ENCODE measurements at regions not wholly inside any gene's neighbourhood (a gene's known extent, or its start where the extent isn't known, plus 50 kb on each side); places are given as distances from the start of the nearest gene placed in this dataset.

DNA sequence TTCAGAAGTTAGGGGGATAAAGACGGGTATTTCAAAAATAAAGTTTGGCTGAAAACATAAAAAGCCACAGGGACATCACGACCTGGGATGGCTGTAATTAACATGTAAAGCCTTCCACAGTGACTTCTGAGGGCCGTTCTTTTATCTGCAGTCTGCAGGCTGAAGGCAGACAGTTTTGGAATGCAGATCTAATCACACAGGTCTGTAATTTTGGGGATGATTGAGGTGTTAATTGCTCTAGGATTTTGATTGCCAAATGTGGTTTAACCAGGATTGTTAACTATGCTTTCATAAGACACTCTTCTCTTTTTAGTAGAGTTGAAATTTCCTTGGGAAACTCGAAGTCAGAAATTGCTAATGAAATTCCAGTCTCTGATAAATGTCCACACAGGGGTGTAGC lies 355.5 kb downstream of the ATP23 start:
- H3K4me3 ChIP-seq (ENCODE audit: low read depth in 1 of 2, low read length in 2 of 2), result no peak overlapping the region
- H3K4me1 ChIP-seq (ENCODE audit: control insufficient read depth in 1 of 2, insufficient read depth in 2 of 2, low read length in 2 of 2), result no peaks in the 10 kb centered on the region
- no peaks in the 10 kb centered on the region for H3K36me3 ChIP-seq (ENCODE audit: control insufficient read depth in 1 of 2, insufficient read depth in 2 of 2, low read length in 2 of 2)
- H3K9ac ChIP-seq (ENCODE audit: low read depth in 1 of 2, low read length in 2 of 2), result no peak overlapping the region
- H3K27ac ChIP-seq (ENCODE audit: low read depth, low read length), result no peak overlapping the region
- no peaks in the 10 kb centered on the region for H3K9me3 ChIP-seq (ENCODE audit: control insufficient read depth in 1 of 2, low read length in 2 of 2)
- H3K27me3 ChIP-seq (ENCODE audit: control insufficient read depth in 1 of 2, insufficient read depth in 2 of 2, low read length in 2 of 2), result no peaks in the 10 kb centered on the region

DNA sequence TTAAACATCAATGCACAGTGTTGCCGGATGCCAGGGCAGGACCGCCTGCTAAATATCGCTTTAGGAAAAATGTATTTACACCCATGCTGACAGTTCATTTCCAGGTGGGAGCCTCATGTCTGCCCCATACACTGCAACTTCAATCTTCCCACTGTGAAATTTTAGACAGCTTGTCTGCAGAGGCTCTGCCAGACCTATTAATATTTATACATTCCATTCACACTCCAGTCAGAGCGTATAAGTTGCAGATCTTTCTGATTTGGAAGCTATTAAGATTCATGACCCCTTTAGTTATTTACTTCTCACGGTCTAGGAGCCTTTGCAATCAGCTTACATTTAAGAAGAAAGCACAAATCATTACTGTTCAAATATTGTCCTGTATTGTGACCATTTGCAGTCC lies 357.4 kb downstream of the ATP23 start:
- H3K9me3 ChIP-seq (ENCODE audit: control insufficient read depth in 1 of 2, low read length in 2 of 2), result no peaks in the 10 kb centered on the region
- H3K4me1 ChIP-seq (ENCODE audit: control insufficient read depth in 1 of 2, insufficient read depth in 2 of 2, low read length in 2 of 2), result peaks cover 0 to 3% of the 10 kb centered on the region in 2 donors
- no peaks in the 10 kb centered on the region for H3K27me3 ChIP-seq (ENCODE audit: control insufficient read depth in 1 of 2, insufficient read depth in 2 of 2, low read length in 2 of 2)
- H3K27ac ChIP-seq (ENCODE audit: low read depth, low read length), result no peak overlapping the region
- no peak overlapping the region for H3K4me3 ChIP-seq (ENCODE audit: low read depth in 1 of 2, low read length in 2 of 2)
- no peak overlapping the region for H3K9ac ChIP-seq (ENCODE audit: low read depth in 1 of 2, low read length in 2 of 2)
- no peaks in the 10 kb centered on the region for H3K36me3 ChIP-seq (ENCODE audit: control insufficient read depth in 1 of 2, insufficient read depth in 2 of 2, low read length in 2 of 2)

GRCh38 chr12:58299371-58299770 lies 358.0 kb downstream of the ATP23 start:
- H3K4me3 ChIP-seq (ENCODE audit: low read depth in 1 of 2, low read length in 2 of 2), result no peak overlapping the region

GRCh38 chr12:58301038-58301729 lies 359.8 kb downstream of the ATP23 start:
- Histone ChIP-seq H3K36me3 (ENCODE audit: control insufficient read depth in 1 of 2, insufficient read depth in 2 of 2, low read length in 2 of 2) (no peaks in the 10 kb centered on the region), H3K9me3 (ENCODE audit: control insufficient read depth in 1 of 2, low read length in 2 of 2) (no peaks in the 10 kb centered on the region), H3K27me3 (ENCODE audit: control insufficient read depth in 1 of 2, insufficient read depth in 2 of 2, low read length in 2 of 2) (no peaks in the 10 kb centered on the region), H3K4me1 (ENCODE audit: control insufficient read depth in 1 of 2, insufficient read depth in 2 of 2, low read length in 2 of 2) (peaks cover 0 to 3% of the 10 kb centered on the region in 2 donors), H3K9ac (ENCODE audit: low read depth in 1 of 2, low read length in 2 of 2) (no peak overlapping the region), H3K4me3 (ENCODE audit: low read depth in 1 of 2, low read length in 2 of 2) (no peak overlapping the region), H3K27ac (ENCODE audit: low read depth, low read length) (no peak overlapping the region)

More at GRCh38 chr12:58299371-58299770, 358.0 kb downstream of the ATP23 start:
- H3K36me3 ChIP-seq (ENCODE audit: control insufficient read depth in 1 of 2, insufficient read depth in 2 of 2, low read length in 2 of 2), result no peaks in the 10 kb centered on the region
- H3K9me3 ChIP-seq (ENCODE audit: control insufficient read depth in 1 of 2, low read length in 2 of 2), result no peaks in the 10 kb centered on the region
- no peak overlapping the region for H3K9ac ChIP-seq (ENCODE audit: low read depth in 1 of 2, low read length in 2 of 2)
- no peak overlapping the region for H3K27ac ChIP-seq (ENCODE audit: low read depth, low read length)
- H3K27me3 ChIP-seq (ENCODE audit: control insufficient read depth in 1 of 2, insufficient read depth in 2 of 2, low read length in 2 of 2), result no peaks in the 10 kb centered on the region
- peaks cover 0 to 3% of the 10 kb centered on the region in 2 donors for H3K4me1 ChIP-seq (ENCODE audit: control insufficient read depth in 1 of 2, insufficient read depth in 2 of 2, low read length in 2 of 2)

DNA sequence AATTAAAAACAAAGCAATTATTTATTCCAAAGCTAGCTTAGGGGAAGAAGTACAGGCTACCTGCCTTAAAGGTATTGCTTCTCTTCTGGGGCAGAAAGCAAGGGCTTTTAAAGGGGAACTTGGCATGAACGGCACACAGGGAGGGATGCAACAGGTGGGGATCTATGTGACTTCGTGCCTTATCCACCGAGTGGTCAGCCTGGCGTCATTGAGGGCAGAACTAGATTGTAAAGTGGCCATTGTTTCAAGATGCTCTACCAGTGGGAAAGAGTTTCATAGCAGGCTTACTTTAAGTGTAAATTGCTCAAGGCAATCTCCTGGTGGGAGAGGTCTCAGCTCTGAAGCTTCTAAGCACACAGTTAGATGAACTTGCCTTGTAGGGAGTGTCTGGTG lies 360.4 kb downstream of the ATP23 start:
- no peaks in the 10 kb centered on the region for H3K36me3 ChIP-seq (ENCODE audit: control insufficient read depth in 1 of 2, insufficient read depth in 2 of 2, low read length in 2 of 2)
- H3K9me3 ChIP-seq (ENCODE audit: control insufficient read depth in 1 of 2, low read length in 2 of 2), result no peaks in the 10 kb centered on the region

DNA sequence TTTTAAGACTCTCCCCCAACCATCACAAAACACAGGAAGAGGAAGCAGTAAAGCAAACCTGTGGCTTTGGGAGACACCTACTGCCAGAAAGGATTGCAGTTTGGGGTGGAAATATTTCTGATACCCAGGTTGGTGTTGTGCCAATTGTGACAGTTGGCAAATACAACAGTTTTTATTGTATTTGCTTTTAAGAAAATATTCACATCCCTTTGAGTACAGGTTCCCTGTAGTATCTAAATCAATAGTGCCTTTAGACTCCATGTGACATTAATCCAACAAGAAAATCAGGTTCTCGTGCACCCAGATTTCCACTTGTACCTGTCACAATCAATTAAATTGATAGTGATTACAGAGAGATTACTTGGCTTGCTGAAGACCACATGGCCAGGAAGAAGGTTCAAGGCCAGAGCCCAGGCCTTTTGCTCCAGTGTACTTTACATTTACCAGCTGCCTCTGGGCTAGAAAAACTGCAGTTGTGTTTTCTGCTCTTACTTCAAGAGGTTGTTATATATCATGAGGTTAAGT lies 361.2 kb downstream of the ATP23 start:
- Histone ChIP-seq H3K36me3 (ENCODE audit: control insufficient read depth in 1 of 2, insufficient read depth in 2 of 2, low read length in 2 of 2) (no peaks in the 10 kb centered on the region), H3K27ac (ENCODE audit: low read depth, low read length) (no peak overlapping the region)

More for the DNA sequence above, 360.4 kb downstream of the ATP23 start:
- Histone ChIP-seq H3K27ac (ENCODE audit: low read depth, low read length) (no peak overlapping the region), H3K4me3 (ENCODE audit: low read depth in 1 of 2, low read length in 2 of 2) (no peak overlapping the region), H3K9ac (ENCODE audit: low read depth in 1 of 2, low read length in 2 of 2) (no peak overlapping the region), H3K4me1 (ENCODE audit: control insufficient read depth in 1 of 2, insufficient read depth in 2 of 2, low read length in 2 of 2) (peaks cover 0 to 3% of the 10 kb centered on the region in 2 donors), H3K27me3 (ENCODE audit: control insufficient read depth in 1 of 2, insufficient read depth in 2 of 2, low read length in 2 of 2) (no peaks in the 10 kb centered on the region)

GRCh38 chr12:58306266-58307000 lies 365.1 kb downstream of the ATP23 start:
- peaks cover 0 to 4% of the 10 kb centered on the region in 2 donors for H3K9me3 ChIP-seq (ENCODE audit: control insufficient read depth in 1 of 2, low read length in 2 of 2)
- H3K9ac ChIP-seq (ENCODE audit: low read depth in 1 of 2, low read length in 2 of 2), result no peak overlapping the region
- H3K36me3 ChIP-seq (ENCODE audit: control insufficient read depth in 1 of 2, insufficient read depth in 2 of 2, low read length in 2 of 2), result no peaks in the 10 kb centered on the region
- H3K27ac ChIP-seq (ENCODE audit: low read depth, low read length), result no peak overlapping the region
- no peak overlapping the region for H3K4me3 ChIP-seq (ENCODE audit: low read depth in 1 of 2, low read length in 2 of 2)
- H3K27me3 ChIP-seq (ENCODE audit: control insufficient read depth in 1 of 2, insufficient read depth in 2 of 2, low read length in 2 of 2), result no peaks in the 10 kb centered on the region
- H3K4me1 ChIP-seq (ENCODE audit: control insufficient read depth in 1 of 2, insufficient read depth in 2 of 2, low read length in 2 of 2), result peaks cover 0 to 3% of the 10 kb centered on the region in 2 donors

More for the DNA sequence above, 361.2 kb downstream of the ATP23 start:
- no peaks in the 10 kb centered on the region for H3K27me3 ChIP-seq (ENCODE audit: control insufficient read depth in 1 of 2, insufficient read depth in 2 of 2, low read length in 2 of 2)
- H3K9ac ChIP-seq (ENCODE audit: low read depth in 1 of 2, low read length in 2 of 2), result no peak overlapping the region
- H3K4me3 ChIP-seq (ENCODE audit: low read depth in 1 of 2, low read length in 2 of 2), result no peak overlapping the region
- peaks cover 0 to 4% of the 10 kb centered on the region in 2 donors for H3K9me3 ChIP-seq (ENCODE audit: control insufficient read depth in 1 of 2, low read length in 2 of 2)
- H3K4me1 ChIP-seq (ENCODE audit: control insufficient read depth in 1 of 2, insufficient read depth in 2 of 2, low read length in 2 of 2), result peaks cover 0 to 3% of the 10 kb centered on the region in 2 donors

DNA sequence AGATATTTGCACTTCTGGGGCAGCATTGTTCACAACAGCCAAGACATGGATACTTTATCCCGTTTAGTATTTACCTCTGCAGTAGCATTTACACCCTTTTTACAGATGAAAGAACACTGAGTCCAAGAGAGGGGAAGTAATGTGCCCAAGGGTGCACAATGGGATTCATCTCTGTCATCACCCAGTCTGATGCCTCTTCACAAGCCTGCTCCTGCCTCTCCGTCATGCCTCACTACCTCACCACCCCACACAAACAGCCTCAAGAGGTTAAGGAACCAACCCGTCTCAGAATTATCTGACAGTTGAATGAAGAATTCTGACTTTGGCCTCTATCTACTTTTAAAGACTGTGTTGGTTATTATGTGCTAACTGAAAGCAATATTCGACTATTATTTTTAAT lies 368.4 kb downstream of the ATP23 start:
- H3K27ac ChIP-seq (ENCODE audit: low read depth, low read length), result no peak overlapping the region
- H3K4me1 ChIP-seq (ENCODE audit: control insufficient read depth in 1 of 2, insufficient read depth in 2 of 2, low read length in 2 of 2), result no peaks in the 10 kb centered on the region
- H3K4me3 ChIP-seq (ENCODE audit: low read depth in 1 of 2, low read length in 2 of 2), result no peak overlapping the region

GRCh38 chr12:58310368-58310767 lies 369.0 kb downstream of the ATP23 start:
- Histone ChIP-seq H3K27me3 (ENCODE audit: control insufficient read depth in 1 of 2, insufficient read depth in 2 of 2, low read length in 2 of 2) (no peaks in the 10 kb centered on the region), H3K27ac (ENCODE audit: low read depth, low read length) (no peak overlapping the region), H3K9ac (ENCODE audit: low read depth in 1 of 2, low read length in 2 of 2) (no peak overlapping the region)

More for the DNA sequence above, 368.4 kb downstream of the ATP23 start:
- no peak overlapping the region for H3K9ac ChIP-seq (ENCODE audit: low read depth in 1 of 2, low read length in 2 of 2)
- no peaks in the 10 kb centered on the region for H3K36me3 ChIP-seq (ENCODE audit: control insufficient read depth in 1 of 2, insufficient read depth in 2 of 2, low read length in 2 of 2)
- H3K9me3 ChIP-seq (ENCODE audit: control insufficient read depth in 1 of 2, low read length in 2 of 2), result peaks cover 0 to 4% of the 10 kb centered on the region in 2 donors
- H3K27me3 ChIP-seq (ENCODE audit: control insufficient read depth in 1 of 2, insufficient read depth in 2 of 2, low read length in 2 of 2), result no peaks in the 10 kb centered on the region

More at GRCh38 chr12:58310368-58310767, 369.0 kb downstream of the ATP23 start:
- Histone ChIP-seq H3K9me3 (ENCODE audit: control insufficient read depth in 1 of 2, low read length in 2 of 2) (peaks cover 0 to 4% of the 10 kb centered on the region in 2 donors), H3K36me3 (ENCODE audit: control insufficient read depth in 1 of 2, insufficient read depth in 2 of 2, low read length in 2 of 2) (no peaks in the 10 kb centered on the region), H3K4me1 (ENCODE audit: control insufficient read depth in 1 of 2, insufficient read depth in 2 of 2, low read length in 2 of 2) (no peaks in the 10 kb centered on the region), H3K4me3 (ENCODE audit: low read depth in 1 of 2, low read length in 2 of 2) (no peak overlapping the region)
